KOPT-K1 (cell line): ENCODE measurements at regions not wholly inside any gene's neighbourhood (a gene's known extent, or its start where the extent isn't known, plus 50 kb on each side); places are given as distances from the start of the nearest gene placed in this dataset.
"Not testable (repeated sequence)": the region's sequence is repeated elsewhere in the genome, so short reads cannot be mapped to it uniquely, and the experiment has no call there.

ENCODE experiments used
- H3K27ac ChIP-seq: fragments of 200-600 bp; sonication (generic); 2 replicates; pipeline ENCODE4 v1.5.1; 2016; ENCODE audit warnings: antibody characterized with exemption, mild to moderate bottlenecking, low read depth, low read length; ENCODE audit not compliant: poor library complexity, severe bottlenecking
- H3K36me3 ChIP-seq: fragments of 200-600 bp; sonication (generic); 2 replicates; pipeline ENCODE4 v1.5.1; 2017; ENCODE audit warnings: antibody characterized with exemption, mild to moderate bottlenecking, low read length, moderate library complexity; ENCODE audit not compliant: insufficient read depth
- H3K9me3 ChIP-seq: fragments of 200-600 bp; sonication (generic); 2 replicates; pipeline ENCODE4 v1.5.1; 2017; ENCODE audit warnings: antibody characterized with exemption, low read length, mild to moderate bottlenecking; ENCODE audit not compliant: insufficient read depth, poor library complexity, severe bottlenecking

DNA sequence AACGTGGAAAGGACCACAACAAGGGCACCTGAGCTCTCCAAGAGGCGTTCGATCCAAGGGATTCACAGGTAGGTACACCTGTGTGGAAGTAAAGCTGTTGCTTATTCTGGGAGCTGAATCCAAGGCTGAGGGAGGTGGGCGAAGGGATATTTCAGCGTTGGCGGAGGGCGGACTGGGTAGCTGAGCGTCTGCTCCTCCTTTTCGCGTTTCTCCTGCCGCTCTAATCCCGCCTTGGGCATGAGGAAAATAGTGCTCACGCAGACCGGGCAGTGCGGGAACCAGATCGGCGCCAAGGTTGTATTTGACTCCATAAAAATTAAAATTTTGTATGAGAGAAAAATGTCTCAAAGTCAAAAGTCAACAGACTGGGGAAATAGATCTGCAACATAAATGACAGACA lies 3966.2 kb upstream of the OR11H1 start:
- H3K27ac ChIP-seq, H3K9me3 ChIP-seq, H3K36me3 ChIP-seq: not testable (repeated sequence)

GRCh38 chr22:11568837-11569563 lies 3959.0 kb upstream of the OR11H1 start:
- H3K36me3 ChIP-seq, H3K27ac ChIP-seq: not testable (repeated sequence)
- H3K9me3 ChIP-seq: peaks cover 33% of the 10 kb centered on the region

DNA sequence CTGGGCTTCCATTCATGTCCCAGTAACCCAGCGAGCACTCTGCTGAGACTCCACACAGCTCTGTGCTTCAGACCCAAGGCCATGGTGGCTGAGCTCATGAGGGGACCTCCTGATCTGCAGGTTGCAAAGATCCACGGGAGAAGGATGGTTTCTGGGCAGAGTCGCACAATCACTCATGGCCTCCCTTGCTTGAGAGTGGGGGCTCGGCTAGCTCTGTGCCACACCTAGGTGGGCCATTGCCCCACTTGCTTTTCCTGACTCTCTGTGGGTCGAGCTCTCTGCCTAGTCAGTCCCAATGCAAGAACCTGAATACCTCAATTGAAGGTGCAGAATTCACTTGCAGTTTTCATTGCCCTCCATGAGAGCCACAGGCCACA lies 3958.4 kb upstream of the OR11H1 start:
- peaks cover 39% of the 10 kb centered on the region for H3K9me3 ChIP-seq

GRCh38 chr22:11573154-11573553 lies 3954.8 kb upstream of the OR11H1 start:
- H3K27ac ChIP-seq, H3K36me3 ChIP-seq: not testable (repeated sequence)
- H3K9me3 ChIP-seq: peaks cover 58% of the 10 kb centered on the region

More for the DNA sequence above, 3958.4 kb upstream of the OR11H1 start:
- H3K27ac ChIP-seq, H3K36me3 ChIP-seq: not testable (repeated sequence)

GRCh38 chr22:11574231-11574630 lies 3953.8 kb upstream of the OR11H1 start:
- not testable (repeated sequence) for H3K27ac ChIP-seq, H3K36me3 ChIP-seq
- peaks cover 53% of the 10 kb centered on the region for H3K9me3 ChIP-seq

DNA sequence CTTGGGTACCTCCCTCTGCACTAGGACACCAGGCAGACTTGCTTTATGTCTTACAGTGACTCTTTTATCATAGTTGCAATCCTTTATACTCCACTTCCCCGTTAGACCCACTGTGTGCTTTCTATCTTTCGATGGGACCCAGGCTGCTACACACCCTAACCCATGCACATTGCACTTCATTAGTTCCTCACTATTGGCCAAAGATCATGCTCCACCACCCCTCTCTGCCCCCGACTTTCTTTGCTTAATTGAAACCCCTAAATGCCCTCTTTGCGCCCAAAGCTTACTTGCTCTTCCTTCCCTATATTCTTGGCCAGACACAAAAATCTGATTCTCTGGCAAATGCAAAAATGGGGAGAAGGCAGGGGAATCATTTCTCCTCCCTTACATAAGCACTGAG lies 3953.3 kb upstream of the OR11H1 start:
- H3K27ac ChIP-seq, H3K36me3 ChIP-seq: not testable (repeated sequence)
- peaks cover 48% of the 10 kb centered on the region for H3K9me3 ChIP-seq

GRCh38 chr22:11576740-11577139 lies 3951.3 kb upstream of the OR11H1 start:
- not testable (repeated sequence) for H3K27ac ChIP-seq, H3K36me3 ChIP-seq
- peaks cover 47% of the 10 kb centered on the region for H3K9me3 ChIP-seq

GRCh38 chr22:11578115-11578514 lies 3949.9 kb upstream of the OR11H1 start:
- H3K36me3 ChIP-seq, H3K27ac ChIP-seq: not testable (repeated sequence)
- H3K9me3 ChIP-seq: peaks cover 48% of the 10 kb centered on the region

DNA sequence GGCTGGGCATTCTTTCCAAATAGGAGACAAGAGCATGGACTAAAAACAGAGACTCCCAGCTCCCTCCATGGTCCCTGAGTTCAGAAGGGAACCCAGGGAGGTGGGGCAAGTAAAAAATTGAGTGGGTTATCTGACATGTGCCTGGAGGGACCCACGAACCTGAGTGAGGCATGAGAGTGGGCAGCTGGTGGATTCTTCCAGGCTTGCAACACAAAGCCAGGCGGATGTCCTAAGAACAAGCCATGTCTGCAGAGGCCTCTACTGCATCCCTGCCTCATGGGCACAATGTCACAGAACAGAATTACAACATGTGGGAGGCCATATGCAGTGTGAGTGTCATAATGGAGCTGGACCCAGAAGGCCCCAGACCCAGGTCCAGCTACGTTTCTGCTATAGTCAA lies 3949.4 kb upstream of the OR11H1 start:
- H3K27ac ChIP-seq, H3K36me3 ChIP-seq: not testable (repeated sequence)
- peaks cover 44% of the 10 kb centered on the region for H3K9me3 ChIP-seq

DNA sequence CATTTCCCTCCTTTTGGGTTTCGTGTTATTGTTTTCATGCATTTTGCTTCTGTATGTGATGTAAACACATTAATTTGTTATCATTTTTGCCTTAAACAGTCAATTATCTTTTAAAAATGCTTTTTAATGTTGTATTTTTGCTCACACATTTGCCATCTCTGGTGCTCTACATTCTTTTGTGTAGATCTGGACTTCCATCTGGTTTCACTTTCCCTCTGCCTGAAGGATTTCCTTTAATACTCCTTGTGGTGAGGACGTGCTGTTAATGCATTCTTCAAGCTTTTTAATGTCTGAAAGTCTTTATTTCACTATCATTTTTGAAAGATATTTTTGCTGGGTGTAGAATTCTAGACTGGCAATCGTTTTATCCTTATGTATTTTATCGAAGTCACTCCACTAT lies 3945.9 kb upstream of the OR11H1 start:
- not testable (repeated sequence) for H3K36me3 ChIP-seq, H3K27ac ChIP-seq
- H3K9me3 ChIP-seq: peaks cover 31% of the 10 kb centered on the region

- H3K9me3 ChIP-seq: peaks cover 21% of the 10 kb centered on the region
- H3K36me3 ChIP-seq, H3K27ac ChIP-seq: not testable (repeated sequence)
Observed at GRCh38 chr22:11584231-11584630, 3943.8 kb upstream of the OR11H1 start.

- H3K36me3 ChIP-seq: not testable (repeated sequence)
- peaks cover 27% of the 10 kb centered on the region for H3K9me3 ChIP-seq
Observed at GRCh38 chr22:11594552-11594951, 3933.4 kb upstream of the OR11H1 start.

GRCh38 chr22:11597666-11598358 lies 3930.2 kb upstream of the OR11H1 start:
- not testable (repeated sequence) for H3K36me3 ChIP-seq, H3K27ac ChIP-seq
- H3K9me3 ChIP-seq: peaks cover 51% of the 10 kb centered on the region

More at GRCh38 chr22:11594552-11594951, 3933.4 kb upstream of the OR11H1 start:
- H3K27ac ChIP-seq: not testable (repeated sequence)

DNA sequence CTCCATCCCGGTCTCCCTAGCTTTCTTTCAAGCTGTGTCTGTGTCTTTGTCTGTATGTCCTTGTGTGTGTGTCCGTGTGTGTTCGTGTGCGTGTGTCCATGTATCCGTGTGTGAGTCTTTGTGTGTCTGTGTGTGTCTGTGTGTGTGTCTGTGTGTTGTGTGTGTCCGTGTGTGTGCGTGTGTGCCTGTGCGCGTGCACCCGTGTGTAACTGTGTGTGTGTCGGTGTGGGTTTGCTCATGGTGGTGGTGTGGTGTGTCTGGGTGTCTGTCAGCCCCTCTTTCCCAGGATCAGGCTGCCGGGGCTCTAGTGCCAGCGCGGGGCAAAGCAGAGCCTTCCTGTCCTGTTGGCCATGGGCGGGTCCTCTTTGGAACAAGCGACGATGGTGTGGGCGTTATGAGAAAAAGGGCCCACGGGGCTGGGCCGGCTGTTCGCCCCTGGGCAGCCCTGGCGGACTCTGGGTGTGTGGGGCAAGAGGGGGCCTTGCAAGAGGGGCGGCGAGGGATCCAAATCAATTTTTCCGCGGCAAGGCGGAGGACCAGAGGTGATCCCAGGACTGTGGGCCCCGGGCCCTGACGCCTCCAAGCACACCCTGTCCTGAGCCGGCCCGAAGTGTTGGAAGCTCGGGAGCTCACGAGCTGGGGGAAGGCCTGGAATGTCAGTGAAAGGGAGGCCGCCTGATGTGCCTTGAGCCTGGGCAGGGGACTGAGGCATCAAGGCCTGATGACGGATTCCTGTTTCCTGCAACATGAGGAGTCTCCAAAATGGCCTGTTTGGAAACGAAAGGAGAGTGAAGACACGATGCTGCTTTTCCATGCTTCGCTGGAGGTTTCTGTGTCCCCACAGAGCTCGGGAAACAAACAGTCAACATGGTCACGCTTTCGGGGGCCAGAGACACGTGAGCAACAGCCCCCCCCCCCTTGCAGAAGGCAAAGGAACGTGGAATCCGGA lies 3929.2 kb upstream of the OR11H1 start:
- Histone ChIP-seq H3K27ac (no peak overlapping the region), H3K36me3 (no peaks in the 10 kb centered on the region), H3K9me3 (peaks cover 51% of the 10 kb centered on the region)

DNA sequence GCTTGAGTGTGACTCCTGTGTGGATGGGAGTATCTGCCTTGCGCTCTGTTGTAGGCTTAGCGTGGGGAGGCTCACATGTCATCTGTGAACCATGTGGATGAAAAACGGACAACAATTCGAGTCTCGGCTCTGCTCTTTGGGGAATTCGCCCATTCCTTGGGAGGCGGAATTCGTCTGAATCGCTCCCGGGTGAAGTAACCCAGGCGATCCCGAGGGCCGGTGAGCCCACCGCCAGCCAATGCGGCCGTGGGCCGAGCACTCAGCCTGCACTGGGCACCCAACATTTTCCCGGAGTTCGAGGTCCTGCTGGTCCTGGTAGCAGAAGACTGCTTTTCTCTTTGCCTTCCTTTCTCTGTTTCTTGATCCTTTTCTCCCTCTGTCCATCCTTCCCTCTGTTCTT lies 3928.5 kb upstream of the OR11H1 start:
- H3K36me3 ChIP-seq, H3K27ac ChIP-seq: not testable (repeated sequence)
- H3K9me3 ChIP-seq: peaks cover 51% of the 10 kb centered on the region
